ENCODE measurements at regions not wholly inside any gene's neighbourhood (a gene's known extent, or its start where the extent isn't known, plus 50 kb on each side); places are given as distances from the start of the nearest gene placed in this dataset.

GRCh38 chr9:38298503-38298902 is 94.0 kb upstream of the ALDH1B1 start:
- TF ChIP-seq CTCF (conservative IDR thresholded peaks at IDR 0.05) (no peak), EZH2 (IDR thresholded peaks at IDR 0.05; ENCODE audit: low read depth) (no peak)
